ENCODE measurements at regions not wholly inside any gene's neighbourhood (a gene's known extent, or its start where the extent isn't known, plus 50 kb on each side); places are given as distances from the start of the nearest gene placed in this dataset.

GRCh38 chr3:23003733-23004046, 199.4 kb upstream of the UBE2E2 start:
- no peaks in the 10 kb centered on the region for H3K79me2 ChIP-seq (ENCODE audit: insufficient read depth, low read length)
- H3K9ac ChIP-seq (ENCODE audit: low read depth, low read length): no peak overlapping the region
- no peaks in the 10 kb centered on the region for H3K27me3 ChIP-seq (ENCODE audit: insufficient read depth, low read length, poor library complexity)
- no peak overlapping the region for H3K4me2 ChIP-seq (ENCODE audit: insufficient read depth, low read length)
- ATAC-seq (ENCODE audit: insufficient read depth, low read depth) (no peak), DNase-seq (no peak)
- no peaks in the 10 kb centered on the region for H3K9me3 ChIP-seq (ENCODE audit: insufficient read depth, low read length, severe bottlenecking)
- no peaks in the 10 kb centered on the region for H3K4me1 ChIP-seq (ENCODE audit: insufficient read depth, low read length)
- no peaks in the 10 kb centered on the region for H4K20me1 ChIP-seq (ENCODE audit: insufficient read depth, low read length)
- no peak overlapping the region for H2AFZ ChIP-seq (ENCODE audit: low read depth, low read length)
- H3K36me3 ChIP-seq (ENCODE audit: insufficient read depth, low read length): no peaks in the 10 kb centered on the region
- no peak for TF ChIP-seq EZH2 (IDR thresholded peaks at IDR 0.05; ENCODE audit: borderline replicate concordance, low read depth, low read length, severe bottlenecking)
- no peak for TF ChIP-seq CTCF (IDR thresholded peaks at IDR 0.05; ENCODE audit: borderline replicate concordance, extremely low read depth, low read length, poor library complexity, severe bottlenecking)
- H3K27ac ChIP-seq (ENCODE audit: low read length): no peak overlapping the region
- H3K4me3 ChIP-seq (ENCODE audit: low read depth in 1 of 2, low read length in 2 of 2): no peak overlapping the region

DNA sequence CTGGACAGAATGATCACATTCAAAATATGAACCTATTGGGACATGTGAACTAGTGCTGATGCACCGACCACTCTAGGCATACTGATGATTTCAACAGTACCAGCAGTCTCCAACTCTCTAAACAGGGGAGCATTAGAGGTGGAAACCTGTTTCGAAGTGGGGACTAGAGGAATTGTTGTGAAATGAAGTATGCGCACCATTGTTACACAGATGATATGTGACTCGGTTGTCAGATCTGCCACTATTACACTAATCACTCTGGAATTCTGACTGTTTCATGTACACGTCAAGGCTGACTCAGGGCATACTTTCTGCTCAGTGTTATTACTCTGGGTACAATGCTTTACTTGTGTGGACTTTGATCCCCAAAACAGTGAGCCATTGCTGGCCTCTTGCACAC, 198.2 kb upstream of the UBE2E2 start:
- no peak for DNase-seq
- Histone ChIP-seq H3K4me3 (ENCODE audit: low read depth in 1 of 2, low read length in 2 of 2) (no peak overlapping the region), H3K4me1 (ENCODE audit: insufficient read depth, low read length) (no peaks in the 10 kb centered on the region), H3K9ac (ENCODE audit: low read depth, low read length) (no peak overlapping the region), H3K9me3 (ENCODE audit: insufficient read depth, low read length, severe bottlenecking) (no peaks in the 10 kb centered on the region), H3K36me3 (ENCODE audit: insufficient read depth, low read length) (no peaks in the 10 kb centered on the region), H2AFZ (ENCODE audit: low read depth, low read length) (no peak overlapping the region), H3K27ac (ENCODE audit: low read length) (no peak overlapping the region), H3K79me2 (ENCODE audit: insufficient read depth, low read length) (no peaks in the 10 kb centered on the region), H4K20me1 (ENCODE audit: insufficient read depth, low read length) (no peaks in the 10 kb centered on the region), H3K4me2 (ENCODE audit: insufficient read depth, low read length) (no peak overlapping the region), H3K27me3 (ENCODE audit: insufficient read depth, low read length, poor library complexity) (no peaks in the 10 kb centered on the region)
- TF ChIP-seq EZH2 (IDR thresholded peaks at IDR 0.05; ENCODE audit: borderline replicate concordance, low read depth, low read length, severe bottlenecking) (no peak), CTCF (IDR thresholded peaks at IDR 0.05; ENCODE audit: borderline replicate concordance, extremely low read depth, low read length, poor library complexity, severe bottlenecking) (no peak)
- ATAC-seq (ENCODE audit: insufficient read depth, low read depth): no peak

- Histone ChIP-seq H3K9ac (ENCODE audit: low read depth, low read length) (no peak overlapping the region), H3K4me1 (ENCODE audit: insufficient read depth, low read length) (no peaks in the 10 kb centered on the region), H3K27me3 (ENCODE audit: insufficient read depth, low read length, poor library complexity) (no peaks in the 10 kb centered on the region), H3K9me3 (ENCODE audit: insufficient read depth, low read length, severe bottlenecking) (no peaks in the 10 kb centered on the region), H3K4me3 (ENCODE audit: low read depth in 1 of 2, low read length in 2 of 2) (no peak overlapping the region), H3K36me3 (ENCODE audit: insufficient read depth, low read length) (no peaks in the 10 kb centered on the region), H2AFZ (ENCODE audit: low read depth, low read length) (no peak overlapping the region), H3K79me2 (ENCODE audit: insufficient read depth, low read length) (no peaks in the 10 kb centered on the region), H3K27ac (ENCODE audit: low read length) (no peak overlapping the region), H4K20me1 (ENCODE audit: insufficient read depth, low read length) (no peaks in the 10 kb centered on the region), H3K4me2 (ENCODE audit: insufficient read depth, low read length) (no peak overlapping the region)
- ATAC-seq (ENCODE audit: insufficient read depth, low read depth) (no peak), DNase-seq (no peak)
- TF ChIP-seq EZH2 (IDR thresholded peaks at IDR 0.05; ENCODE audit: borderline replicate concordance, low read depth, low read length, severe bottlenecking) (no peak), CTCF (IDR thresholded peaks at IDR 0.05; ENCODE audit: borderline replicate concordance, extremely low read depth, low read length, poor library complexity, severe bottlenecking) (no peak)
Measured at GRCh38 chr3:23017801-23018200, 185.3 kb upstream of the UBE2E2 start.

All from DND-41 (cell line).